ENCODE measurements at regions not wholly inside any gene's neighbourhood (a gene's known extent, or its start where the extent isn't known, plus 50 kb on each side); places are given as distances from the start of the nearest gene placed in this dataset.

- TF ChIP-seq, protein P1, sequence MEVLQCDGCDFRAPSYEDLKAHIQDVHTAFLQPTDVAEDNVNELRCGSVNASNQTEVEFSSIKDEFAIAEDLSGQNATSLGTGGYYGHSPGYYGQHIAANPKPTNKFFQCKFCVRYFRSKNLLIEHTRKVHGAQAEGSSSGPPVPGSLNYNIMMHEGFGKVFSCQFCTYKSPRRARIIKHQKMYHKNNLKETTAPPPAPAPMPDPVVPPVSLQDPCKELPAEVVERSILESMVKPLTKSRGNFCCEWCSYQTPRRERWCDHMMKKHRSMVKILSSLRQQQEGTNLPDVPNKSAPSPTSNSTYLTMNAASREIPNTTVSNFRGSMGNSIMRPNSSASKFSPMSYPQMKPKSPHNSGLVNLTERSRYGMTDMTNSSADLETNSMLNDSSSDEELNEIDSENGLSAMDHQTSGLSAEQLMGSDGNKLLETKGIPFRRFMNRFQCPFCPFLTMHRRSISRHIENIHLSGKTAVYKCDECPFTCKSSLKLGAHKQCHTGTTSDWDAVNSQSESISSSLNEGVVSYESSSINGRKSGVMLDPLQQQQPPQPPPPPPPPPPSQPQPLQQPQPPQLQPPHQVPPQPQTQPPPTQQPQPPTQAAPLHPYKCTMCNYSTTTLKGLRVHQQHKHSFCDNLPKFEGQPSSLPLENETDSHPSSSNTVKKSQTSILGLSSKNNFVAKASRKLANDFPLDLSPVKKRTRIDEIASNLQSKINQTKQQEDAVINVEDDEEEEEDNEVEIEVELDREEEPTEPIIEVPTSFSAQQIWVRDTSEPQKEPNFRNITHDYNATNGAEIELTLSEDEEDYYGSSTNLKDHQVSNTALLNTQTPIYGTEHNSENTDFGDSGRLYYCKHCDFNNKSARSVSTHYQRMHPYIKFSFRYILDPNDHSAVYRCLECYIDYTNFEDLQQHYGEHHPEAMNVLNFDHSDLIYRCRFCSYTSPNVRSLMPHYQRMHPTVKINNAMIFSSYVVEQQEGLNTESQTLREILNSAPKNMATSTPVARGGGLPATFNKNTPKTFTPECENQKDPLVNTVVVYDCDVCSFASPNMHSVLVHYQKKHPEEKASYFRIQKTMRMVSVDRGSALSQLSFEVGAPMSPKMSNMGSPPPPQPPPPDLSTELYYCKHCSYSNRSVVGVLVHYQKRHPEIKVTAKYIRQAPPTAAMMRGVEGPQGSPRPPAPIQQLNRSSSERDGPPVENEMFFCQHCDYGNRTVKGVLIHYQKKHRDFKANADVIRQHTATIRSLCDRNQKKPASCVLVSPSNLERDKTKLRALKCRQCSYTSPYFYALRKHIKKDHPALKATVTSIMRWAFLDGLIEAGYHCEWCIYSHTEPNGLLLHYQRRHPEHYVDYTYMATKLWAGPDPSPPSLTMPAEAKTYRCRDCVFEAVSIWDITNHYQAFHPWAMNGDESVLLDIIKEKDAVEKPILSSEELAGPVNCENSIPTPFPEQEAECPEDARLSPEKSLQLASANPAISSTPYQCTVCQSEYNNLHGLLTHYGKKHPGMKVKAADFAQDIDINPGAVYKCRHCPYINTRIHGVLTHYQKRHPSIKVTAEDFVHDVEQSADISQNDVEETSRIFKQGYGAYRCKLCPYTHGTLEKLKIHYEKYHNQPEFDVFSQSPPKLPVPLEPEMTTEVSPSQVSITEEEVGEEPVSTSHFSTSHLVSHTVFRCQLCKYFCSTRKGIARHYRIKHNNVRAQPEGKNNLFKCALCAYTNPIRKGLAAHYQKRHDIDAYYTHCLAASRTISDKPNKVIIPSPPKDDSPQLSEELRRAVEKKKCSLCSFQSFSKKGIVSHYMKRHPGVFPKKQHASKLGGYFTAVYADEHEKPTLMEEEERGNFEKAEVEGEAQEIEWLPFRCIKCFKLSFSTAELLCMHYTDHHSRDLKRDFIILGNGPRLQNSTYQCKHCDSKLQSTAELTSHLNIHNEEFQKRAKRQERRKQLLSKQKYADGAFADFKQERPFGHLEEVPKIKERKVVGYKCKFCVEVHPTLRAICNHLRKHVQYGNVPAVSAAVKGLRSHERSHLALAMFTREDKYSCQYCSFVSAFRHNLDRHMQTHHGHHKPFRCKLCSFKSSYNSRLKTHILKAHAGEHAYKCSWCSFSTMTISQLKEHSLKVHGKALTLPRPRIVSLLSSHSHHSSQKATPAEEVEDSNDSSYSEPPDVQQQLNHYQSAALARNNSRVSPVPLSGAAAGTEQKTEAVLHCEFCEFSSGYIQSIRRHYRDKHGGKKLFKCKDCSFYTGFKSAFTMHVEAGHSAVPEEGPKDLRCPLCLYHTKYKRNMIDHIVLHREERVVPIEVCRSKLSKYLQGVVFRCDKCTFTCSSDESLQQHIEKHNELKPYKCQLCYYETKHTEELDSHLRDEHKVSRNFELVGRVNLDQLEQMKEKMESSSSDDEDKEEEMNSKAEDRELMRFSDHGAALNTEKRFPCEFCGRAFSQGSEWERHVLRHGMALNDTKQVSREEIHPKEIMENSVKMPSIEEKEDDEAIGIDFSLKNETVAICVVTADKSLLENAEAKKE (CRISPR knock-in tag; IDR thresholded peaks at IDR 0.05) = no peak
- TF ChIP-seq ZNF331 (CRISPR knock-in tag; IDR thresholded peaks at IDR 0.05; ENCODE audit: low read depth) (no peak), NANOG (IDR thresholded peaks at IDR 0.05; ENCODE audit: borderline replicate concordance) (no peak), REST (IDR thresholded peaks at IDR 0.05; ENCODE audit: unreplicated experiment) (no peak)
- TF ChIP-seq, protein P2, sequence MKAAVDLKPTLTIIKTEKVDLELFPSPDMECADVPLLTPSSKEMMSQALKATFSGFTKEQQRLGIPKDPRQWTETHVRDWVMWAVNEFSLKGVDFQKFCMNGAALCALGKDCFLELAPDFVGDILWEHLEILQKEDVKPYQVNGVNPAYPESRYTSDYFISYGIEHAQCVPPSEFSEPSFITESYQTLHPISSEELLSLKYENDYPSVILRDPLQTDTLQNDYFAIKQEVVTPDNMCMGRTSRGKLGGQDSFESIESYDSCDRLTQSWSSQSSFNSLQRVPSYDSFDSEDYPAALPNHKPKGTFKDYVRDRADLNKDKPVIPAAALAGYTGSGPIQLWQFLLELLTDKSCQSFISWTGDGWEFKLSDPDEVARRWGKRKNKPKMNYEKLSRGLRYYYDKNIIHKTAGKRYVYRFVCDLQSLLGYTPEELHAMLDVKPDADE (IDR thresholded peaks at IDR 0.05) = no peak
Measured at GRCh38 chr12:92630968-92631367, 71.8 kb upstream of the PLEKHG7 start (continued).

All from GM23338 (cell line).